IPS-15b (cell line): ENCODE measurements at regions not wholly inside any gene's neighbourhood (a gene's known extent, or its start where the extent isn't known, plus 50 kb on each side); places are given as distances from the start of the nearest gene placed in this dataset.

Source experiments
- H3K27me3 ChIP-seq: one replicate; pipeline ENCODE4 v1.6.1; 2013; ENCODE audit warnings: low read length; ENCODE audit not compliant: control insufficient read depth, insufficient read depth
- H3K36me3 ChIP-seq: one replicate; pipeline ENCODE4 v1.6.1; 2013; ENCODE audit warnings: low read length; ENCODE audit not compliant: control insufficient read depth, insufficient read depth
- H3K4me1 ChIP-seq: one replicate; pipeline ENCODE4 v1.6.1; 2013; ENCODE audit warnings: mild to moderate bottlenecking, low read length; ENCODE audit not compliant: control insufficient read depth, insufficient read depth
- H3K4me3 ChIP-seq: one replicate; pipeline ENCODE4 v1.5.1; 2013; ENCODE audit warnings: low read depth, low read length
- H3K9ac ChIP-seq: one replicate; pipeline ENCODE4 v1.6.1; 2013; ENCODE audit warnings: low read depth, mild to moderate bottlenecking, low read length
- H3K9me3 ChIP-seq: one replicate; pipeline ENCODE4 v1.6.1; 2013; ENCODE audit warnings: mild to moderate bottlenecking, low read length; ENCODE audit not compliant: control insufficient read depth, insufficient read depth

DNA sequence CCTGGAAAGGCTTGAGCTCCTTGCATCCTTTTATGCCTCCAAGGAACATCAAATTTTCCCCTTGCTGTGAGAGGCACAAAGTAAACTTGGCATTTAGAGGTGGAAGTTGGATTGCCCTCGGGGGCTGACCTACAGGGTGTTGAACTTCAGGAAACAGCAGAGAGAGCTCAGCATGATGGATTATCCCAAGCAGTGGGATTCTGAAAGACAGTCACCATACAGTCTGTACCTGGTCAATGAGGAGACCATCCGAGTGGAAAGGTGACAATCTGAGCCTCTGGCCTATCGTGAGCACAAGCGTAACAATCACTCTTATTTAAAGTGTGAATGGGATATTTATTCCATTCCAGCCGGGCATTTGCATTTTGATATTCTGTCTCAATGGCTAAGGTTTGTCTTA is 105.6 kb upstream of the NECTIN3 start:
- Histone ChIP-seq H3K4me1 (no peaks in the 10 kb centered on the region), H3K4me3 (no peak overlapping the region), H3K27me3 (no peaks in the 10 kb centered on the region), H3K9ac (no peak overlapping the region), H3K9me3 (peaks cover 4% of the 10 kb centered on the region), H3K36me3 (no peaks in the 10 kb centered on the region)

- H3K27me3 ChIP-seq, result no peaks in the 10 kb centered on the region
- no peaks in the 10 kb centered on the region for H3K4me1 ChIP-seq
- no peak overlapping the region for H3K9ac ChIP-seq
- no peaks in the 10 kb centered on the region for H3K36me3 ChIP-seq
- H3K9me3 ChIP-seq, result peaks cover 4% of the 10 kb centered on the region
- H3K4me3 ChIP-seq, result no peak overlapping the region
These were observed 104.5 kb upstream of the NECTIN3 start for GRCh38 chr3:110966966-110967663.

DNA sequence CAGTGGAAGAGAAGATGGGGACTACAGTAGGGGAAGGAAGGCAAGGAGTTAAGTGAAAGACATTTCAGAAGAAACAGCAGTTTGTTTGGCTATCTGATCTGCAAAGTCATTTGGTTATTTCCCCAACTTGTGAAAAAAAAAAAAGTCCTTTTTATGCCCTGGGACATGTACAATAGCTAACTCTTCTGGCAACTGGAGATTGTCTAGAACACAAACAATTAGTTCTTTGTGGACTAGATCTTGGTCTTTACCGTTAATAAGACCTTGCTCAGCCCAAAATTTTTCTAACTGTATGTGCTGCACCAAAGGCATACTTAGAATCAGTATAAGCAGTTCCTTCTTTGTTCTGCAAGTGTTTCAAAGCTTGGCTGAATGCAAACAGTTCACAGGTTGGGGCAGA is 103.5 kb upstream of the NECTIN3 start:
- Histone ChIP-seq H3K9me3 (peaks cover 4% of the 10 kb centered on the region), H3K9ac (no peak overlapping the region), H3K4me1 (no peaks in the 10 kb centered on the region), H3K4me3 (no peak overlapping the region), H3K36me3 (no peaks in the 10 kb centered on the region), H3K27me3 (no peaks in the 10 kb centered on the region)

DNA sequence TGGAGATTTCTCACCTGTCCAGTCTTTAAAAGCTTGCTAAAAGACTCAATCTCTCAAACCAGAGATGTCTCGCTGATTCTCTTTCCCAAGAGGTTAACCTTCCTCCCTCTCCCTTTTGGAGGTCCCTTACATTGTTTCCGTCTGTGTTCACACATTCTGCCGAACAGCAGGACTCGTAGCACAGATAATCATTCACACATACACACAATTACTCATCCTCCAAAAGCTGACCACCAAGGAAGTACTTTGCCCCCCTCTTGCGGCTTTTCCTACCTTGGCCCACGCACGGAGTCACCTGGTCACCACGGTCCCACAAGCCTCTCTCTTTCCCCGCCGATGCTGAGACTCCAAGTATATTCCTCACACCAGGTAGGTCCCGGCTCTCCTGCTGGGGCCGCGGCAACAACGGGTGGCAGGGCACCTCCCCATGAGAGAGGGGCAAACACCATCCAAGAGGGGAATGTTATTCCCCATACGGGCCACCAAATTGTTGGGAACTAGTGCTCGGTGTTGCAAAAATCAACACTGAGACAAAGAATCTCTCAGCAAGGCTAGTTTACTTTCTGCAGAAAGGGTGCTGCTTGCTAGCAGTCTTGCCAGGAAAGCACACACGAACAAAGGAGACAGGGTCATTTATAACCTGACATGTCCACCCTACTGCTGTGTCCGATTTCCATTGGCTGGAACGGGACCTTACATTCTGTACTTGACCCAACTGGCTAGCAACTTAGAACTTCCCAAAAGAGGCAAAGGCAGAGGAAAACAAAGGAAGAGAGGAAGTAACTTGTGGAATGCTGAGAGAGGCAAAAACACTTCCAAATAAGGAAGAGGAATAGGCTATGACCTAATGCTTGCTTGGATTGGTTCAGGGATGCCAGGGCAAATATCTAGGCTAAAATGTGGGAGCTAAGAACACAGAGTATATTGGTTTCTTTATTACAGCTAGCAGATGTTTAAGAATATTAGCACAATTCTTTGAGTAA is 102.1 kb upstream of the NECTIN3 start:
- Histone ChIP-seq H3K27me3 (no peaks in the 10 kb centered on the region), H3K4me3 (no peak overlapping the region), H3K9me3 (peaks cover 1% of the 10 kb centered on the region), H3K4me1 (no peaks in the 10 kb centered on the region), H3K9ac (no peak overlapping the region), H3K36me3 (no peaks in the 10 kb centered on the region)

GRCh38 chr3:110971010-110971601 is 100.5 kb upstream of the NECTIN3 start:
- H3K4me1 ChIP-seq, result no peaks in the 10 kb centered on the region
- H3K4me3 ChIP-seq, result no peak overlapping the region

GRCh38 chr3:110973263-110973895 is 98.2 kb upstream of the NECTIN3 start:
- Histone ChIP-seq H3K4me1 (no peaks in the 10 kb centered on the region), H3K4me3 (no peak overlapping the region), H3K9ac (no peak overlapping the region), H3K9me3 (no peaks in the 10 kb centered on the region), H3K27me3 (no peaks in the 10 kb centered on the region), H3K36me3 (no peaks in the 10 kb centered on the region)

More at GRCh38 chr3:110971010-110971601, 100.5 kb upstream of the NECTIN3 start:
- Histone ChIP-seq H3K9me3 (no peaks in the 10 kb centered on the region), H3K9ac (no peak overlapping the region), H3K27me3 (no peaks in the 10 kb centered on the region), H3K36me3 (no peaks in the 10 kb centered on the region)

- Histone ChIP-seq H3K27me3 (no peaks in the 10 kb centered on the region), H3K36me3 (no peaks in the 10 kb centered on the region), H3K9me3 (no peaks in the 10 kb centered on the region), H3K4me1 (no peaks in the 10 kb centered on the region), H3K4me3 (no peak overlapping the region), H3K9ac (no peak overlapping the region)
These were observed 96.7 kb upstream of the NECTIN3 start for GRCh38 chr3:110974902-110975301.

GRCh38 chr3:110984456-110985250 is 87.0 kb upstream of the NECTIN3 start:
- Histone ChIP-seq H3K9me3 (no peaks in the 10 kb centered on the region), H3K4me3 (no peak overlapping the region), H3K36me3 (no peaks in the 10 kb centered on the region), H3K4me1 (no peaks in the 10 kb centered on the region), H3K27me3 (no peaks in the 10 kb centered on the region), H3K9ac (no peak overlapping the region)

DNA sequence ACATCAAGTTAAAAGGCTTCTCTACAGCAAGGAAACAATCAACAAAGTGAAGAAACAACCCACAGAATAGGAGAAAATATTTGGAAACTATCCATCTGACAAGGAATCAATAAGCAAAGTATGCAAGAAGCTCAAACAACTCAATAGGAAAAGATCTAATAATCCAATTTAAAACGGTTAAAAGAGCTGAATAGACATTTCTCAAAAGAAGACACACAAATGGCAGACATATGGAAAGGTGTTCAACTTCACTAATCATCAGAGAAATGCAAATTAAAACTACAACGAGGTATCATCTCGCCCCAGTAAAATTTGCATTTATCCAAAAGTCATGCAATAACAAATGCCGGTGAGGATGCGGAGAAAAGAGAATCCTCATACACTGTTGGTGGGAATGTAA is 82.2 kb upstream of the NECTIN3 start:
- Histone ChIP-seq H3K4me3 (no peak overlapping the region), H3K36me3 (no peaks in the 10 kb centered on the region), H3K27me3 (no peaks in the 10 kb centered on the region), H3K4me1 (no peaks in the 10 kb centered on the region), H3K9me3 (no peaks in the 10 kb centered on the region), H3K9ac (no peak overlapping the region)

GRCh38 chr3:110995461-110996231 is 76.0 kb upstream of the NECTIN3 start:
- no peaks in the 10 kb centered on the region for H3K4me1 ChIP-seq
- H3K9me3 ChIP-seq, result no peaks in the 10 kb centered on the region
- no peak overlapping the region for H3K9ac ChIP-seq
- no peak overlapping the region for H3K4me3 ChIP-seq
- no peaks in the 10 kb centered on the region for H3K27me3 ChIP-seq
- no peaks in the 10 kb centered on the region for H3K36me3 ChIP-seq
